Left ventricle myocardium inferior (tissue), 1 donor: ENCODE measurements at regions not wholly inside any gene's neighbourhood (a gene's known extent, or its start where the extent isn't known, plus 50 kb on each side); places are given as distances from the start of the nearest gene placed in this dataset.

Experiments
- DNase-seq: peaks from one replicate; pipeline ENCODE4 v3.0.0-alpha.2; 2020
- H3K27ac ChIP-seq: fragments of 200-600 bp; replicated peaks from 2 replicates; pipeline ENCODE4 v1.8.0; 2021
- H3K27me3 ChIP-seq: fragments of 200-600 bp; 2 replicates; pipeline ENCODE4 v1.8.0; 2021; ENCODE audit warnings: low read depth
- H3K36me3 ChIP-seq: fragments of 200-600 bp; 2 replicates; pipeline ENCODE4 v1.8.0; 2021
- H3K4me1 ChIP-seq: fragments of 200-600 bp; 2 replicates; pipeline ENCODE4 v1.8.0; 2021
- H3K4me3 ChIP-seq: fragments of 200-600 bp; 2 replicates; pipeline ENCODE4 v1.8.0; 2021; ENCODE audit warnings: mild to moderate bottlenecking, moderate library complexity
- H3K9me3 ChIP-seq: fragments of 200-600 bp; replicated peaks from 2 replicates; pipeline ENCODE4 v1.8.0; 2021
- CTCF ChIP-seq: fragments of 200-600 bp; IDR thresholded peaks from 2 replicates; pipeline ENCODE4 v1.8.0; 2021; ENCODE audit warnings: antibody characterized with exemption, mild to moderate bottlenecking, borderline replicate concordance
- intact Hi-C: fragments of 100-400 bp; cut with micrococcal nuclease; formaldehyde crosslinking; loops from one replicate; pipeline ENCODE4 v1.11.0; 2022
- donor health status: DM: no; HTN: yes; CAD: no; lungs with severe emphysema.

GRCh38 chr2:198917275-198917674 lies 540.5 kb downstream of the SATB2 start:
- no peak for DNase-seq

GRCh38 chr2:198916548-198917080 lies 541.1 kb downstream of the SATB2 start:
- intact Hi-C loops = no loop called here
- DNase-seq = no peak
- Histone ChIP-seq H3K4me3 (no peak overlapping the region), H3K27ac (no peak overlapping the region), H3K36me3 (no peaks in the 10 kb centered on the region), H3K4me1 (no peaks in the 10 kb centered on the region), H3K9me3 (peaks cover 11% of the 10 kb centered on the region), H3K27me3 (no peaks in the 10 kb centered on the region)
- TF ChIP-seq CTCF = no peak

More at GRCh38 chr2:198917275-198917674, 540.5 kb downstream of the SATB2 start:
- Histone ChIP-seq H3K4me1 (no peaks in the 10 kb centered on the region), H3K27ac (no peak overlapping the region), H3K36me3 (no peaks in the 10 kb centered on the region), H3K9me3 (peaks cover 12% of the 10 kb centered on the region), H3K27me3 (no peaks in the 10 kb centered on the region), H3K4me3 (no peak overlapping the region)
- TF ChIP-seq CTCF = no peak
- intact Hi-C loops = no loop called here

DNA sequence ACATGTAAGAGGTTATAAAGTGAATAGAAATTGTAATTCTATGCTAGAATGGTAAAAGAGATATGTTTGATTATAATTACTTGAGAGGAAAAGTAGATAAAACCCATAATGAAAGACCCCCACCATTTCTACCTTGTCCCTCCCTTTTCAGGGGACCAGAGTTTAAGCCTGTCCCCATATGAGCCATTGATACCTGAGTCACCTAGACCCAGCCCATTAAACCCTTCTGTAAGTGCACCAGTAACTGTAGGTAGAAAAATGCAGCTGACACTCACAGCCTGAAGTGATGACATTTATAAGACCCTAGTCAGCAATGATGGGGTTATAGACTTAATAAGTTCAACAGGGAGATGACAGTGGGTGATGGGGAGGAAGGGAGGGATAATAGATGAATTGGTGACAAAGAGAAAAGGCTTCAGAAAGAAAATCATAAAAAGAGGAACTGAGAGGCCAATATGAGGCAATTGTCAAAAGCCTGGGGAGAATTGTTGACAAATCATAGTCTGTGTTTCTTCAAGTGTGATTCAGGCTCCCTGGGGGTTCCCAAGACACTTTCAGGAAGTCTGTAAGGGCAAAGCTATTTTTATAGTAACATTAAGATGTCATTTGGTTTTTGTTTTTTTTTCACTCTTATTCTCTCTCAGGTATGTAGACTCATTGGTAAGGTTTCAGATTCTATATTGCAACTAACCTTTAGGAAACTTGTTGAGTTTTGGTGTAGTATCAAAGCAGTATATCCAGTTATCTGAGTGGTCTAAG lies 544.2 kb downstream of the SATB2 start:
- no peak for TF ChIP-seq CTCF
- Histone ChIP-seq H3K4me1 (no peaks in the 10 kb centered on the region), H3K9me3 (peaks cover 6% of the 10 kb centered on the region), H3K27me3 (no peaks in the 10 kb centered on the region), H3K27ac (no peak overlapping the region), H3K36me3 (no peaks in the 10 kb centered on the region), H3K4me3 (no peak overlapping the region)
- DNase-seq = no peak
- intact Hi-C loops = no loop called here

GRCh38 chr2:198909525-198910267 lies 548.0 kb downstream of the SATB2 start:
- no peaks in the 10 kb centered on the region for H3K4me1 ChIP-seq
- DNase-seq = no peak
- intact Hi-C loops = no loop called here
- no peak for TF ChIP-seq CTCF
- no peaks in the 10 kb centered on the region for H3K36me3 ChIP-seq
- peaks cover 6% of the 10 kb centered on the region for H3K9me3 ChIP-seq
- no peak overlapping the region for H3K4me3 ChIP-seq
- H3K27ac ChIP-seq = no peak overlapping the region
- H3K27me3 ChIP-seq = no peaks in the 10 kb centered on the region

DNA sequence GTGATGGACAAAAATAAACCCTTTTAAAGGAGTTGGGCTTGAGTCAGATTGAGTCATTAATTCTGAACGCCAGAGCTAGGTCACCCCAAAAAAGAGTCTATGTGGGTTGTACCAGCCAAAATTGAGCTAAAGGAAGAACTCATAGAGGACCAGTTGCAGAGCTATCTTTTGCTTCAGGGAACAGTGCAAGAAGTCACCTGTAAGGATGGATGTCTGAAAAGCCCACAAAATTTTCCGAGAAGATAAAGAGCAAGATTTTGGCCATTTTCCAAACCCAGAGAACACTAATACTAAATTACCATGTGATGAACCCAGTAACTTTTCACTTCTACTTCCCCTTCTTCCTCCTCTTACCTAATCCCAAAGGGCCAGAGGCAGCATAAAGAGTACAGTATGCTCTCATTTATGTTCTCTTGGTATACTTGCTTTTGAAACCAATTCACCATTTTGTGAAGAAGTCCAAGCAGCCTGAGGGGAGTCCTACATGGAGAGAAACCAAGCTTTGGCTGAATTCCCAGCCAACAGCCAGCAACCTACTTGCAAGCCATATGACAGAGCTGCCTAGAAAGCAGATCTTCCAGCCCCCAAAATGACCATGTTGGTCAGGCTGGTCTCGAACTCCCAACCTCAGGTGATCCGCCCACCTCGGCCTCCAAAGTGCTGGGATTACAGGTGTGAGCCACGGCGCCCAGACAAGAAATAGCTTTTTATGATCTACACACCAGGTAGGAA lies 551.7 kb downstream of the SATB2 start:
- Histone ChIP-seq H3K9me3 (no peaks in the 10 kb centered on the region), H3K4me3 (no peak overlapping the region), H3K27ac (no peak overlapping the region), H3K27me3 (no peaks in the 10 kb centered on the region), H3K36me3 (no peaks in the 10 kb centered on the region), H3K4me1 (no peaks in the 10 kb centered on the region)
- intact Hi-C loops = no loop called here
- TF ChIP-seq CTCF = no peak
- no peak for DNase-seq
